ENCODE measurements at regions not wholly inside any gene's neighbourhood (a gene's known extent, or its start where the extent isn't known, plus 50 kb on each side); places are given as distances from the start of the nearest gene placed in this dataset.

DNA sequence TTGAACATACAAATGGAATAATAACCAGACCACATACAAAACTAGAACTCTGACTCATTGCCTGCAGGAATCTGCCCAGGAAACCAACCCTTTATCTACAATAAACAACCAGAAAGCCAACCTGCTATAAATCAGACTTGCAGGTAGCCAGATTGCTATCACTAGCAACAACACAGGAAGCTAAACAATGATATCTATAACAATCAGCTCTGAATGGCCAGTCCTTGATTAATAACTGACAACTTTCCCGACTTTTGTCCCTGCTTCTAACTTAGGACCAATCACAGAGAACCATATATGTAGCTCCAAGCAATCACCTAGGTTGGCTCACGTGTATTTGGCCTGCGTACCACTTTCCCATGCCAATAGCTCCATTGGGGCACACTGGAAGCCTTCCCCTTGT lies 470.8 kb downstream of the RIT2 start:
- no peak for DNase-seq
- H3F3A ChIP-seq (ENCODE audit: insufficient read depth, low read depth): no peaks in the 10 kb centered on the region
- no peaks in the 10 kb centered on the region for H3K27me3 ChIP-seq (ENCODE audit: insufficient read depth, low read depth)
- no peaks in the 10 kb centered on the region for H3K4me1 ChIP-seq (replicated peaks; ENCODE audit: insufficient read depth)
- H4K20me1 ChIP-seq (ENCODE audit: insufficient read depth): no peaks in the 10 kb centered on the region
- POLR2A ChIA-PET (ENCODE audit: unreplicated experiment): no interaction called here
- no peak overlapping the region for H3K27ac ChIP-seq
- no peaks in the 10 kb centered on the region for H3K79me2 ChIP-seq (ENCODE audit: low read depth)
- no peak overlapping the region for H3K4me3 ChIP-seq
- no peaks in the 10 kb centered on the region for H3K36me3 ChIP-seq (ENCODE audit: low read depth)
- H3K4me2 ChIP-seq: no peak overlapping the region
- no peak overlapping the region for H2AFZ ChIP-seq
- intact Hi-C loops (cut with micrococcal nuclease; ENCODE audit: unreplicated experiment): no loop called here
- TF ChIP-seq EZH2 (IDR thresholded peaks at IDR 0.05; ENCODE audit: low read depth): no peak
- TF ChIP-seq, protein P1, sequence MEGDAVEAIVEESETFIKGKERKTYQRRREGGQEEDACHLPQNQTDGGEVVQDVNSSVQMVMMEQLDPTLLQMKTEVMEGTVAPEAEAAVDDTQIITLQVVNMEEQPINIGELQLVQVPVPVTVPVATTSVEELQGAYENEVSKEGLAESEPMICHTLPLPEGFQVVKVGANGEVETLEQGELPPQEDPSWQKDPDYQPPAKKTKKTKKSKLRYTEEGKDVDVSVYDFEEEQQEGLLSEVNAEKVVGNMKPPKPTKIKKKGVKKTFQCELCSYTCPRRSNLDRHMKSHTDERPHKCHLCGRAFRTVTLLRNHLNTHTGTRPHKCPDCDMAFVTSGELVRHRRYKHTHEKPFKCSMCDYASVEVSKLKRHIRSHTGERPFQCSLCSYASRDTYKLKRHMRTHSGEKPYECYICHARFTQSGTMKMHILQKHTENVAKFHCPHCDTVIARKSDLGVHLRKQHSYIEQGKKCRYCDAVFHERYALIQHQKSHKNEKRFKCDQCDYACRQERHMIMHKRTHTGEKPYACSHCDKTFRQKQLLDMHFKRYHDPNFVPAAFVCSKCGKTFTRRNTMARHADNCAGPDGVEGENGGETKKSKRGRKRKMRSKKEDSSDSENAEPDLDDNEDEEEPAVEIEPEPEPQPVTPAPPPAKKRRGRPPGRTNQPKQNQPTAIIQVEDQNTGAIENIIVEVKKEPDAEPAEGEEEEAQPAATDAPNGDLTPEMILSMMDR (conservative IDR thresholded peaks at IDR 0.05): no peak
- no peaks in the 10 kb centered on the region for H3K9me3 ChIP-seq (ENCODE audit: insufficient read depth, low read depth)
- CTCF ChIA-PET: no interaction called here
- no peaks in the 10 kb centered on the region for H3K9me2 ChIP-seq (ENCODE audit: insufficient read depth)
- BruUV-seq (replicated peaks): no TSS peak

DNA sequence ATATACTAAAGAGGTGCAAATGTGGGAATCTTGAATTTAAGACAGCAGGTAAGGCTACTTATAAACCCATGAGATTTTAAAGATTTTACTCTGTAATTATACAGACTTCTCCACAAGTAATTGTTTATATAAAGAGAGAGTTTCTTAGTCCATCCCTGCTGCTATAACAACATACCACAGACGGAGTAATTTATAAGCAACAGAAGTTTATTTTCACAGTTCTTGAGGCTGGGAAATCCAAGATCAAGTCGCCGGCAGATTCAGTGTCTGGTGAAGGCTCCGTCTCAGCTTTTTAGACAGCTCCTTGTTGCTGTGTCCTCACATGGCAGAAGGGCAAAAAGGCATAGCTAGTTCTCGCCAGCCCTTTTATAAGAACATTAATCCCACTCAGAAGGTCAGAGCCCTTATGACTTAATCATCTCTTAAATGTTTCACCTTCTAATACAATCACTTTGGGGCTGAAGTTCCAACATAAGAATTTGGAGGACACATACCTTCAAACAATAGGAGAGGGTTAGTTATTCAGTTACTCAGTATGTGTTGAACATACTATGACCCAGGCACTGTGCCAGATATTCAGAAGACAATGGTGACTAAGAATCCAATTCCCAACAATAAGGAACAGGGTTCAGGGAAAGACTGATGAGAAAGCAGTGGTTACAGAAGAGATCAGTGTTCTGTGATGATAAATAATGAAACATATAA lies 466.0 kb downstream of the RIT2 start:
- H2AFZ ChIP-seq: no peak overlapping the region
- DNase-seq: no peak
- no peaks in the 10 kb centered on the region for H3K36me3 ChIP-seq (ENCODE audit: low read depth)
- TF ChIP-seq, protein P1 (conservative IDR thresholded peaks at IDR 0.05): no peak
- TF ChIP-seq EZH2 (IDR thresholded peaks at IDR 0.05; ENCODE audit: low read depth): no peak
- no peaks in the 10 kb centered on the region for H3F3A ChIP-seq (ENCODE audit: insufficient read depth, low read depth)
- intact Hi-C loops (cut with micrococcal nuclease; ENCODE audit: unreplicated experiment): no loop called here
- no peak overlapping the region for H3K4me2 ChIP-seq
- H3K79me2 ChIP-seq (ENCODE audit: low read depth): no peaks in the 10 kb centered on the region
- ChIA-PET CTCF (no interaction called here), POLR2A (ENCODE audit: unreplicated experiment) (no interaction called here)
- no peaks in the 10 kb centered on the region for H3K9me2 ChIP-seq (ENCODE audit: insufficient read depth)
- no peak overlapping the region for H3K27ac ChIP-seq
- H3K9me3 ChIP-seq (ENCODE audit: insufficient read depth, low read depth): no peaks in the 10 kb centered on the region
- H3K4me3 ChIP-seq: no peak overlapping the region
- H4K20me1 ChIP-seq (ENCODE audit: insufficient read depth): no peaks in the 10 kb centered on the region
- no TSS peak for BruUV-seq (replicated peaks)
- no peaks in the 10 kb centered on the region for H3K4me1 ChIP-seq (replicated peaks; ENCODE audit: insufficient read depth)
- H3K27me3 ChIP-seq (ENCODE audit: insufficient read depth, low read depth): no peaks in the 10 kb centered on the region

DNA sequence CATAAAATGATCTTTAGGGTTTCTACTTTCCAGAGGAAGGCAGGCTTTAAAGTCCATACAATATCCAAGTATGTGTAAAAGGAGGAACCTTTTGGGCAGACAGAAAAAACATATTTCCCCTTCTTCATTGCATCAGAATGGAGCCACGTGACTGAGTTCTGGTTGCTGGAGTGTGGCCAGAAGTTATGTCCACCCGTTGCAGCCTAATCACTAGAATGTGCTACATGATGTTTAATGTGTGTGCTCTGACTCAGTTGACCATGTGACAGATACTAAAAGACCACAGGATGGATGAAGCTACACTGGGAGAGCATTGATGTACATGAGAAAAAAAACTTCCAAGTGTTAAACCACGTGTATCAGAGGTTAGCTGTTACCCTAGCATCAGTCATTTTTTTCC lies 460.9 kb downstream of the RIT2 start:
- ChIA-PET CTCF (no interaction called here), POLR2A (ENCODE audit: unreplicated experiment) (no interaction called here)
- Histone ChIP-seq H2AFZ (no peak overlapping the region), H3K27me3 (ENCODE audit: insufficient read depth, low read depth) (no peaks in the 10 kb centered on the region), H3K4me1 (replicated peaks; ENCODE audit: insufficient read depth) (no peaks in the 10 kb centered on the region), H3F3A (ENCODE audit: insufficient read depth, low read depth) (no peaks in the 10 kb centered on the region), H3K4me2 (no peak overlapping the region), H3K27ac (no peak overlapping the region), H3K36me3 (ENCODE audit: low read depth) (no peaks in the 10 kb centered on the region), H4K20me1 (ENCODE audit: insufficient read depth) (no peaks in the 10 kb centered on the region), H3K9me2 (ENCODE audit: insufficient read depth) (no peaks in the 10 kb centered on the region), H3K79me2 (ENCODE audit: low read depth) (no peaks in the 10 kb centered on the region), H3K4me3 (no peak overlapping the region), H3K9me3 (ENCODE audit: insufficient read depth, low read depth) (no peaks in the 10 kb centered on the region)
- no peak for TF ChIP-seq EZH2 (IDR thresholded peaks at IDR 0.05; ENCODE audit: low read depth)
- DNase-seq: no peak
- intact Hi-C loops (cut with micrococcal nuclease; ENCODE audit: unreplicated experiment): no loop called here
- BruUV-seq (replicated peaks): no TSS peak

DNA sequence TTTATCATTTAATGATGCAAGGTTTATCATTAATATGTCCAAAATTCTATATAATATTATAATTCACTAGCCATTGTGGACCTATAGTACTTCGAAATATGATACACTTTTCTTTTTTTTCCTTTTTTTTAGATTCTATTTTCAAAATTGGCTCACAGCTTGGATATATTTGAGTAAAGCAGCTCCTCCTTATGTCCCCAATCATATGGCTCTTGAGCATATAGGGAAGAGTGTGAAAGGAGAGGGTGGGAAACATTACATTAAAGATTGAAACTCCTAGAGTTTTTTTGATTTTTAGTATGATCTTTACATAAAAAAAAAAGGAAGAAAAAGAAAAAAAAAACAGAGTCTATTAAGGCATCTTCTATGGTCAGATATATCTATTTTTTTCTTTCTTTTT lies 457.9 kb downstream of the RIT2 start:
- Histone ChIP-seq H3K27me3 (ENCODE audit: insufficient read depth, low read depth) (no peaks in the 10 kb centered on the region), H3K27ac (no peak overlapping the region), H3F3A (ENCODE audit: insufficient read depth, low read depth) (no peaks in the 10 kb centered on the region), H4K20me1 (ENCODE audit: insufficient read depth) (no peaks in the 10 kb centered on the region), H2AFZ (no peak overlapping the region), H3K4me1 (replicated peaks; ENCODE audit: insufficient read depth) (no peaks in the 10 kb centered on the region), H3K4me2 (no peak overlapping the region), H3K9me2 (ENCODE audit: insufficient read depth) (no peaks in the 10 kb centered on the region), H3K79me2 (ENCODE audit: low read depth) (no peaks in the 10 kb centered on the region), H3K9me3 (ENCODE audit: insufficient read depth, low read depth) (no peaks in the 10 kb centered on the region), H3K4me3 (no peak overlapping the region), H3K36me3 (ENCODE audit: low read depth) (no peaks in the 10 kb centered on the region)
- ChIA-PET POLR2A (ENCODE audit: unreplicated experiment) (no interaction called here), CTCF (no interaction called here)
- DNase-seq: no peak
- intact Hi-C loops (cut with micrococcal nuclease; ENCODE audit: unreplicated experiment): no loop called here
- BruUV-seq (replicated peaks): no TSS peak
- no peak for TF ChIP-seq EZH2 (IDR thresholded peaks at IDR 0.05; ENCODE audit: low read depth)
- TF ChIP-seq, protein P1 (conservative IDR thresholded peaks at IDR 0.05): no peak
